HG03565 (cell line): ENCODE measurements at regions not wholly inside any gene's neighbourhood (a gene's known extent, or its start where the extent isn't known, plus 50 kb on each side); places are given as distances from the start of the nearest gene placed in this dataset.
"Not testable (repeated sequence)": the region's sequence is repeated elsewhere in the genome, so short reads cannot be mapped to it uniquely, and the experiment has no call there.

ENCODE experiments used
- ATAC-seq: cut with Tn5 transposase; IDR thresholded peaks from one replicate; pipeline ENCODE4 v1.9.1; 2021; ENCODE audit warnings: mild to moderate bottlenecking, moderate library complexity; ENCODE audit not compliant: unreplicated experiment

DNA sequence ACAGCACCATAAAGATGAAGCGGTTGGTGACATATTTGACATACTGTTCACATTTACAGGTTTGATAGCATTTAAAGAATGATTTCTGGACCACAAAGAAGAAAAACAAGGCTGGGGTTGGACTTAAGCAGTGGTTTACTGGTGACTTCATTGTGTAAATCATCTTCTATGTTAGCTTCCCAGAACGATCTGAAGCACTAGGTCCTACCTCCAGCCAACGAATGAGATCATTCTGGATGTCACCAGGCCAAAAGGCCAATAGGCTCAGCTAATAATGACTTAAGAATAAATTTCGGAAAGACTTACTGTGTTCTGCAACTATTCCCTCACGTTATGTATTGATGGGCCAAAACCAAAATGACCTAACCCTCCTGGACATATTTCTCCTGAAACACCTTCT lies 675.3 kb upstream of the CCNG1 start:
- ATAC-seq: no peak

DNA sequence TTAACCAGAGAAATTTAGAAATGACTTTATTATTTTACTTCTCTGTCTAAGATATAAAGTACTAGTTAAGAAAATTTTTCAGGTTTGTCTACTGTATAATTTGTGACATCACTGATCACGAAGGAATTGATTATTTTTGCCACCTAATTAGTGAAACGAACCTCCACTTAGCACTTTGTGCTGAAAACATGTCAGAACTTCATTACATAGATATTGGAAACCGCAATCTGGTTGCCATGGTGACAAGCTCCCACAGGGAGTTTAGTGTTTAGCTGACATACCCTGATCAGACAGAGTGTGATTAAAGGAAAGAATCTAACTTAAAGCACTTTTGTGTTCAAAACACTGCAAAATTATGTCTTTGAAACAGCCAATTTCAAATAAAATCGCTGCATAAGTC lies 668.4 kb upstream of the CCNG1 start:
- ATAC-seq: no peak

- ATAC-seq: no peak
Observed at GRCh38 chr5:162785673-162786072, 651.7 kb upstream of the CCNG1 start.

- no peak for ATAC-seq
Observed at GRCh38 chr5:162786234-162786633, 651.2 kb upstream of the CCNG1 start.

DNA sequence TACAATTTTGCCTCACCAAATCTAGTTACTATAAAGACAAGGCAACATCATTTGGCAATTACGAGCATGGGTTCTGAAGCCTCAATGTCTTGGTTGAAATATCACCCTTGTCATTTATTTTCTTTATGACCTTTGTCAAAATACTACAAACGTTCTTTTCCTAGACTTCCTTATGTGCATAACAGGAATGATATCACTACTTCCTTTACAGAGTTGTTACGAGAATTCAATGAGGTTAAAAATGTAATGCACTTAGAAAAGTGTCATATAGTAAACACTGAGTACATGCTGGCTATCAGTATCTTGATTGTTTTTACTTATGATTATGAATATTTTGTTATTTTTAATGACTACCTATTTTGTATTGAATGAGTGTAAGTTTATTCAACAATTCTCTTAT lies 640.9 kb upstream of the CCNG1 start:
- no peak for ATAC-seq

DNA sequence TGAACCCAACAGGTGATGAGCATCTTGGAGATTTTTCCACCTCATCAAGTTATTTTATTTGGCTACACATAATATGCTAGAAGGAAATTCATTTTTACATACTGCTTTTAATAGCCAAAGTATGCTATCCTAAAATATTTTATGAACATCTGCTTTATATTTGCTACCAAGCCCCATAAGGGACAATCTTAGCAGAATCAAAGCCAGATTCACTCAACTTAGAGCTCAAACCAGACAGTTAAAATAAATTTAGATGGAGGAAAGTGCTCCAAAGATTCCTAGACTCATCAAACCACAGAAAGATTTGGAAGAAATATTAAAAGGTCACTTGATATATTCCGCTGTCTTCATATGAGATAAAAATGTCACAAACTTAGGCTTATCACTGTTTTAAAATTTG lies 637.1 kb upstream of the CCNG1 start:
- no peak for ATAC-seq

DNA sequence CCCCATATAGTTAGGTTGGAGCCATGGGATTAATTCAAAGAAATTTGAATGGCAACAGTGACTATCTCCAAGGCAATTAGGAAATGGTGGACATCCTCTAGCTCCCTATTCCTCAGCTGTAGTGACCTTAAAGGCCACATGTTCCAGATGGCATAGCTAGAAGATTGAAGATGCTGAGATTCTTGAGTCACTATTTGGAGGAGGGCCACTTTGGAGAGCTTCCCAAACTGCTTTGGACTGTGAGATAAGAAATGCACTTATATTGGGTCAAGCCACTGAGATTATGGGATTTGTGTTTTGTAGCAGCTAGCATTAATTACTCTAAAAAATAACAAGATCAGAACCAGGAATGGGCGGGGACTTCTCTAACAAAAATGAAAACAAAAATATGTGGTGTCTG lies 636.2 kb upstream of the CCNG1 start:
- ATAC-seq: no peak

DNA sequence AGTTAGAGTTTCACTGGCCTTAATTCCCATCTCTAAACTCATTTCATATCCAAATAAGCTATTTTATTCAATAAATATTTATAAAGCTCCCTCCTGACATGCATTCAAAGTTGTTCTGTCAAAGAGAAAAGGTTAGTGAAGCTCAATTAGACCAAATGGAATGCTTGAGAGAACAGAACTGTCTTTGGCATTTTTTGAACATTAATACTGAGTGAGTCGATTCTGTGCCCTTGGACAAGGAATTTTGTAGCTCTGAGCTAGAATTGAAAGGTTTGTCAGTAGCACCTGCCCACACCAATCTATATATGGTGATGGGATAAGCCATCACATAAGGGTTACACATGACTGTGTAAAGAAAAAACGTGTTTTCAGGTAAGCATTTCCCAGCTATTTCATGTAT lies 631.2 kb upstream of the CCNG1 start:
- ATAC-seq: no peak

- ATAC-seq: no peak
Observed at GRCh38 chr5:162811071-162811470, 626.3 kb upstream of the CCNG1 start.

DNA sequence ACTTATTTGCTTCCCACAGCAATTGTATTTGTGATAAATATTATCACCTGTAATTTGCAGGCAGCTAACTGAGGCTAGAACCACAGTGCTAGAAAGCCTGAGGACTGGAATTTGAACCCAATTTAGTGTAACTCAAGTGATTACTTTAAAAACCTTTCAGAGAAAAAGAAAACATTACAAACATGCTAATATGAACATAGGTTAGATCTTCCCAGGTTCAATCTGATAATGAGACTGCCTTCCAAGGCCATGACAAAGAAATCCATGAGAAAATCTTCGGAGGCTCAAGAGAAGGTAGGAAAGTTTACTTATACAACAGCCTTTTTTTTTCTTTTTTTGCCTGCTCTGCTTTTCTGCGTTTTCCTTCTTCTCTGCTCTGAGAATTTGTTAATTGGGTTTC lies 620.6 kb upstream of the CCNG1 start:
- ATAC-seq: no peak

DNA sequence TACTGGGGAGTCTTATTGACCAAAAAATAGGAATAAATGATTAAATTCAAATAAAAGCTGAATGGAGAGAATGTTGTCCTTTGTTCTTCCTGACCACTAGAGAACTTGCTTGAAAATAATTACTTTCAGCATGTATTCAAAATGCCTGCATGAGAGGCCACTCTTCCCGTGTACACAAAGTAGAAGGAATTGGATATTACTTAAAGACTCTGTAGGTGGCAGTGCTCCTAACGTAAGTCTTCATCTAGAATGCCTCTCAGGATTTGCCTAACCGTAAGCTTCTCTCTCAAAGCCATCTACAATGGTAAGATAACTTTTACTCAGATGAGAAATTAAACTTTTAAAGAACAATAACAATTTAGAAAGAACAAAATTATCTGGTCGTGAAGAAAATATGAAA lies 620.0 kb upstream of the CCNG1 start:
- no peak for ATAC-seq

DNA sequence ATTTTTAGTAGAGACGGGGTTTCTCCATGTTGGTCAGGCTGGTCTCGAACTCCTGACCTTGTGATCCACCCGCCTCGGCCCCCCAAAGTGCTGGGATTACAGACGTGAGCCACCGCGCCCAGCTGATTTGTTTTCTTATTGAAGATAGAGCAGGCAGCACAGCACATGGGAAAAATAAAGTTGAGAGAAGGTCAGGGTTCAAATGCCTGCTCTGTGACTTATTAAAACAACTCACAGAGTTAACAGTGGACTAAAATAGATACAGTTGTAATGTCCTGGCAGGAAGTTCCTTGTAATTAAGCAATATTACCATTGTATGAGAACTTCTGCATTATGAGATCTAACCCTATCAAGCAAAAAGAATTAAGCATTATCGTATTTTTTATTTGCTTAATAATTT lies 615.7 kb upstream of the CCNG1 start:
- not testable (repeated sequence) for ATAC-seq

DNA sequence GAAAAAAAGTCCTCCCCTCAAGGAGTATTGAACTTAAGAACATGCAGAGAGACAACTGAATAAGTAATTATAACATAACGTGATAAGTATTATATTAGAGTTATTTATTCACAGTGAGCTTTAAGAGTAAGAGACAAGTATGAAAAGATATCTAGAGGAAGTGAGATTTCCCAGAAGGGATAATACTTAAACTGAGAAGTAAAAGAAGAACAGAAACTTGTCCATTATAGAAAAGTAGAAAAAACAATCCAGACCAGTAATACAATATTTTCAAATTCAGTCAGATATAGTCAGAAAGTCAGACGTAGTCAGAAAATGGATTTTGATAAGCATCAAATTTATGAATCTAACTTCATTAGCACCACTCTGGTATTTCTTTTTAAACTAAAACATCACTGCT lies 613.0 kb upstream of the CCNG1 start:
- ATAC-seq: peak; percentile 81

- no peak for ATAC-seq
Observed at GRCh38 chr5:162837155-162837554, 600.2 kb upstream of the CCNG1 start.

DNA sequence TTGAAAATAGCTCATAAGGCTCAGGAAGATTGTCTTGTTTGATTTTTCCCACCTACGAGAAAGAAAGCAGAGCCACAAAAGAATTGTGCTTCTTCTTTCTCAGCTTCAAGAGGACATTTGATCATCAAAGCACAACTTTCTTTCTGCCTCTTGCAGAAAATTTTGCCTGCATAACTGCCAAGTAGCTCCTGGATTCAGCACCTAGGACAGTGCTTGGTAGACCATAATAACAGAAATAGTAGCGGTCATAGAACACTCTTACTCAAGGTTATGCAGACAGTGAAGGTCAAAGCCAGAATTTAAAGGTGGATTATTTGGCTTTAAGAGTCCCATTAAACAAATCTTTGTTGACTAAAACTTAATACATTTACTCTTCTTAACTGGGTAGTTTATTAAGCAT lies 594.7 kb upstream of the CCNG1 start:
- ATAC-seq: no peak

GRCh38 chr5:162852134-162852533 lies 585.3 kb upstream of the CCNG1 start:
- ATAC-seq: no peak

DNA sequence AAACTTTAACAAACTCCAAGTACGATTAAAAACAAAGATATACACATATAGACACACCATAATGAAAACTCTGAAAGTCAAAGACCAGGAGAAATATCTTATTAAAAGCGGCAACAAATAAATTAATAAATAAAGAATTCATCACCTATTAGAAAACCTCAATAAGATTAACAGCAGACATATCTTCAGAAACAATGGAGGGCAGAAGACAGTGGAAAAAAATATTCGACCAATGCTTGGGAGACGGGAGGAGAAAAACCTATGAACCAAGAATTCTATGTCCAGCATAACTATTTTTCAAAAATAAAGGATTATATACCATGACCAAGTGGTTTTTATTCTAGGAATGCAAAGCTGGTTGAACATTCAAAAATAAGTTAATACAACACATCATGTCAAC lies 578.6 kb upstream of the CCNG1 start:
- no peak for ATAC-seq

DNA sequence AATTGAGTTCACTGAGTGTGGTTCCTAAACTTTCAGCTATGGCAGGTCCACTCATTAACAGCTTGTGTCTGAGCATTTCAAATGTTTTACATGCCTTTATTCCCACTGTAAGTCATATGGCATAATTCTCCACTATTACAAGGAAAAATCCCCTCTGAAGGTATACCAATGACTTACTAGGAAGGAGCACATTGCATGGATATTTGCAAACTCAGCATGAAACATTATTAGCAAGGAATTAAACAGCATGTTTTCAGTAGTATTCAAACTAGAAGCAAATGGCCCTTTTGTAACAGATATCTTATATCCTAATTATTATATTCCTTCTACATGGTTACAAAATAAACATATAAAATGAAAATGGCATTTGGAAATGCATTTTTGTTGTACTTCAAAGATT lies 566.4 kb upstream of the CCNG1 start:
- no peak for ATAC-seq

DNA sequence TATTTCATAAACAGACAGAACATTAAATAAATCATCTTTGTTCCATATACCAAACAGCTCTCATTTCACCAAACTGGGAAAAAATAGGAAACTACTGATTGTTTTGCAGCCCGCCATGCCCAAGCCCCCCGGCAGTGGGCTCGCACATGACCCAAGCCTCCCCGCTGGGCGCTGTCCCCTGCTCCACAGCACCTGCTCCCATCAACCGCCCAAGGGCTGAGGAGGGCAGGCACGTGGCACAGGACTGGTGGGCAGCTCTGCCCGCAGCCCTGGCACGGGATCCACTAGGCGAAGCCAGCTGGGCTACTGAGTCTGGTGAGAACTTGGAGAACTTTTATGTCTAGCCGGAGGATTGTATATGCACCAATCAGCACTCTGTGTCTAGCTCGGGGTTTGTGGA lies 554.8 kb upstream of the CCNG1 start:
- no peak for ATAC-seq

DNA sequence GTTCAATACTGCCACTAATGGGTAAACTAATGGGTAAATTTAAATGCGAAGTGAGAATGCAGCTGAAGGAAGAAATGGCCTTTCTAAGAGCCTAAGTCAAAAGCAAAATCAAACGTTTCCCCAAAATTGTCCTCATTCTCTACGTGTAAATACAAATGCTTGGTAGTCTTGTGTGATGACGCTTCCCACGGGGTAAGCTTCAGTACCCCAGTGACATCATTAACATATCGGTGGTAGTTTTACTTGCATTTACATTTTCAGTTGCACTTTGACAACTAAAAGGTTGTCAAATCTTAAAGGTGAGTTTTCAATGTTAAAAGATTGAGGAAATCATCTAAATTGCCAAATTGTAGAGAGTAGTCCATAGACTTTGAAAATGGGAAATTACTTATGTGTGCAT lies 550.7 kb upstream of the CCNG1 start:
- no peak for ATAC-seq

GRCh38 chr5:162888268-162888667 lies 549.1 kb upstream of the CCNG1 start:
- ATAC-seq: no peak

GRCh38 chr5:162911873-162912272 lies 525.5 kb upstream of the CCNG1 start:
- ATAC-seq: no peak

DNA sequence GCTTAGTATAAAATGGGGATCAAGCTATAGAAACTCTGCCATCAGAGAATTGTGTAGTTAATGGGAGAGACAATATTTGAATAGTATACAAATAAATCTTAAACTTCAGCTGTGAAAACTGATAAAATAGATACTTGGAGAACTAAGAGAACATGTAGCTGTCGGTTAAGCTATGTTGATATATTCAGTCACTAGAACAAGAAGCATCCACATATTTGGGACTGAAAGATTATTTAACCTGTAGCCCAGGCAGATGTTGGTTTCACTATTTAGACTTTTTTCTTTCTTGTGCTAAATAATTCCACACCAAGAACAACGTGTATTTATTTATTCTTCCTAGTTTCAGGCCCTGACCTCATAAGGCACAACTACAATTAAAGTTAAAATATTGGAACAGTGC lies 521.0 kb upstream of the CCNG1 start:
- ATAC-seq: no peak

DNA sequence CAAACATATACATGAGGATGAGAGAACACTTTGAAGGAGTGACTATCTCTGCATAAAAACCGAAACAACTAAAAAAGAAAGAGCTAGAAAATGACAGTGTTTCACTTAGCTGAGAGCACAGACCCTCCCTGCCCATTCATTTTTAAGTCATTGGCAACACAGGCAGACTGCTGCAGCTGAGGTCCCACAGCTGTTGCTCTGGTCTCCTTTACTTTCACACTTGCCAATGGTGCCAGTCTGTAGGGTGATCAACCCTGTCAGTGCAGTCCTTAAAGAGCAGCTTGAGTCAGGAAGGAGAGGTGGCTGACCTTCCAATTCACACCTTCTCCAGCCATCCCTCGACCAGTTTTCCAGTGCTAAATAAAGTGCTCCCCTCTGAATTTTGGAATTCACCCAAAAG lies 508.3 kb upstream of the CCNG1 start:
- ATAC-seq: no peak
